ENCODE measurements at regions not wholly inside any gene's neighbourhood (a gene's known extent, or its start where the extent isn't known, plus 50 kb on each side); places are given as distances from the start of the nearest gene placed in this dataset.

GRCh38 chr7:9719303-9719702, 1254.4 kb upstream of the PHF14 start:
- TF ChIP-seq TAF1 (IDR thresholded peaks at IDR 0.05; ENCODE audit: low read depth), result no peak
- no peak for TF ChIP-seq YY1 (IDR thresholded peaks at IDR 0.05; ENCODE audit: low read depth)
- TF ChIP-seq CEBPB (IDR thresholded peaks at IDR 0.05), result no peak
- no peak for TF ChIP-seq RAD21 (IDR thresholded peaks at IDR 0.05; ENCODE audit: low read depth)
- no peak for TF ChIP-seq CREB1 (IDR thresholded peaks at IDR 0.05; ENCODE audit: low read depth)
- no peak for TF ChIP-seq FOXM1 (IDR thresholded peaks at IDR 0.05; ENCODE audit: borderline replicate concordance, low read depth)
- no peak for TF ChIP-seq TEAD4 (IDR thresholded peaks at IDR 0.05)
- TF ChIP-seq EP300 (IDR thresholded peaks at IDR 0.05; ENCODE audit: borderline replicate concordance), result no peak
- TF ChIP-seq REST (IDR thresholded peaks at IDR 0.05; ENCODE audit: low read depth), result no peak
- TF ChIP-seq MAX (IDR thresholded peaks at IDR 0.05), result no peak

Measured in Ishikawa (cell line).